Pons (tissue), 1 donor: ENCODE measurements at regions not wholly inside any gene's neighbourhood (a gene's known extent, or its start where the extent isn't known, plus 50 kb on each side); places are given as distances from the start of the nearest gene placed in this dataset.
A peak's percentile ranks its signal among the peaks of the same experiment; 100 is the strongest.

Source experiments
- DNase-seq: peaks from one replicate; pipeline ENCODE4 v3.0.0-alpha.2; 2016; ENCODE audit warnings: low spot score

GRCh38 chr16:66265556-66266141, 100.8 kb upstream of the CDH5 start:
- DNase-seq = no peak

DNA sequence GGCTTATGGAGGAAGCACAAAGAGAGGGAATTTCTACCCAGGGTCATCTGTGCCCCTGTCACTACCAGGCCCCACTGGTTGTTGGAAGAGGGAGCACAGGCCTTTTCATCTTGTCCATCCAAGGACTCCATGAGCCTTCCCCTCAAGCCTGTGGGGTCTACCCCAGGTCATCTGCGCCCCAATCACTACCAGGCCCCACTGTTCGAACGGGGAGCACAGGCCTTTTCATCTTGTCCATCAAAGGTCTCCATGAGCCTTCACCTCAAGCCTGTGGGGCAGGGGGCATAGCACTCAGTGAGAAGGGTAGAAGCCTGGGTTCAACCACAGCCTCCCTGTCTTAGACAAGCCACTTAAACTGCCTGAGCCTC, 101.5 kb upstream of the CDH5 start:
- no peak for DNase-seq

DNA sequence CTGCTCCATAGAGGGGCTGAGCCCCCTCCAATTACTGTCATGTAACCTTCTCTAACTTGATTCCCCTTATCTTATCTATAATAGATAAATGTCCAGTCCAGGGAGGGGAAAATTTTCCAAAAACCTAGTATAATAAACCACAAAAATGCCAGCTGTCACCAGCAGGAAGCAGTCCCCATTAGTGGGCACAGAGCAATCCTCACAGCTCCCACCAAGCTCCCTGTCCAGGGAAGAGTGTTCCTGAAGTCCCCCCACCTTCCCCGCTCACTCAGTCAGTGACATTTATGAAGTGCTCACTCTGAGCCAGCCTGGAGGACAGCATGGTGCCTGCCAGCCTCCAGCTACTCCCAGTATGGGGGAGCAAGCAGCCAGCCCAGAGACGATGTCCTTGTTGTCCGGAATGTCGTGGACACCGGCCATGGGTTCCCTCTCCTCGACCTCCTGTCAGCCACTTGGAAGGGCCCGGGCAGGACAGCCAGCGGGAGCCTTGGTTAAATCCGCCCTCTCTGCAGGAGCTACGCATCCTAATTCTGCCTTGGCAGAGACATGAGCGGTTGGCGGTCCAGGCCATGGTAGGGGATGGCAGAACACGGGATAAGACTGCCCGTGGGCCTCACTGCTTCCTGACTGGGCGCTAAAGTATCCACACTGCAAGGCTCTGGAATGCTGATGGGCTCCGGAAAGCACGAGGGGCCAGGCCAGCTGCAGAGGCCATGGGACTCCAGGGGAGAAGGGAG, 102.0 kb upstream of the CDH5 start:
- peak; percentile 8 for DNase-seq

GRCh38 chr16:66263973-66264310, 102.5 kb upstream of the CDH5 start:
- DNase-seq = no peak

GRCh38 chr16:66263168-66263972, 103.1 kb upstream of the CDH5 start:
- no peak for DNase-seq

GRCh38 chr16:66262253-66263167, 104.0 kb upstream of the CDH5 start:
- no peak for DNase-seq

DNA sequence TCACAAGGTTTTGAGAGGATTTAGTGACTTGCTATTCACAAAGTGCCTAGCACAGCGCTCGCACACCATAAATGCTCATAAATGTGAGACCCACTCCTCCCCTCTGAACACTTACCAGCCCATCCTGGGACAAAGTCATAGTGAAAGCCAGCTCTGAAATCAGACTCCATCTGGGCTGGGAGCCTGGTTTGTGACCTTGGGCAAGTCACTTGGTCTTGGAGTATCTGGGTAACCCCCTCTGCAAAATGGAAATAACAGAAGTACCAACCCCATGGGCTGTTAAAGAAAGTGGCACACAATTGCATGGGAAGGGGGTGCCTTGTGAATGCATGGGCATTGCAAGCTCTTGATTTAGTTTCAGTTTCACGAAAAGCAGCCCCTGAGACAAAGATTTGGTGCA, 104.7 kb upstream of the CDH5 start:
- no peak for DNase-seq

DNA sequence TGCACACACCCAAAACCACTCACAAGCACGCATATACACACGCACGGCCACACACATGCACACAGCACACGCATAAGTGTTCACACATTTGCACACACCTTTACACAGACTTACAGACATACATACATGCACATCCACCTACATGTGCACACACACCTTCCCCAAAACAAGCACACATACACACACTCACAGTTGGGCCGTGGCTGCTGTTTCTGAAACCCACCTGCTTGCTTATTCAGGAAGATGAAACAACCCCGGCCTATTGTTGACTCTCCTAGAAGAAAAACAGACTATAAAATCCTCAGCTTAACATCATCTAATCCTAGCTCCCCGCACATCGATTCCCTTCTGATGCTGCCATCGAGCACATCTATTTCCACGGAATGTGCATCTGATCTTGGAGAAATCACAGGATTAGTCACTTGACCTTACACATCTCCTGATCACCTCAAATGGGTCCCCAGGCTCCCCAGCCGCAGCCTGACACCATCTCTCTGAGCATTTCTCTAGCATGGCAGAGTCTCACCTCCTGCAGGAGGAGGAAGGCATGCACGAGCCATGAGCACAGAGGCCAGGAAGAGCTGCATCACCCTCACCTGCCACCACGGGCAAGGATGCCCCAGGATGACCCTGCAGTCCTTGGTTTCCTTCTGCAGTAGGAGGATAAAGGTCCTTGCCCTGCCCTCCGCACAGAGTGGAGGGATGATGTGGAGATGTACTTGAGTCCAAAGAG, 105.8 kb upstream of the CDH5 start:
- no peak for DNase-seq

- no peak for DNase-seq
Observed at GRCh38 chr16:66258916-66259845, 107.3 kb upstream of the CDH5 start.

DNA sequence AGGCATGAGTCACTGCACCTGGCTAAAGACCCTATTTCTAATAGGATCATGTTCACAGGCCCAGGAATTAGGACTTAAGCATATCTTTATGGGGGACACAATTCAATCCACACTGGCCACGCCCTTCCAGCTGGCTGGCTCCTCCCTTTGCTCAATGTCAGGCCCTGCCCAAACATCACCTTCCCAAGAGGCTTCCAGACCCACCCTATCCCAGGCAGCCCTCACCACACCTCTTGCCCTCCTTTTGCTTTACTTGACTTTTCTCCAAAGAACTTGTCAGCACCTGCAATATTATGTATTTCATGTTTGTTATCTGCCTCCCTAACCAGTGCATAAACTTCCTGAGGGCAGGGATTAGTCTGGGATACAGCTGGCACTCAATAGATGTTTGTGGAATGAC, 109.6 kb upstream of the CDH5 start:
- DNase-seq = no peak

- DNase-seq = no peak
Observed at GRCh38 chr16:66255647-66256046, 110.8 kb upstream of the CDH5 start.

DNA sequence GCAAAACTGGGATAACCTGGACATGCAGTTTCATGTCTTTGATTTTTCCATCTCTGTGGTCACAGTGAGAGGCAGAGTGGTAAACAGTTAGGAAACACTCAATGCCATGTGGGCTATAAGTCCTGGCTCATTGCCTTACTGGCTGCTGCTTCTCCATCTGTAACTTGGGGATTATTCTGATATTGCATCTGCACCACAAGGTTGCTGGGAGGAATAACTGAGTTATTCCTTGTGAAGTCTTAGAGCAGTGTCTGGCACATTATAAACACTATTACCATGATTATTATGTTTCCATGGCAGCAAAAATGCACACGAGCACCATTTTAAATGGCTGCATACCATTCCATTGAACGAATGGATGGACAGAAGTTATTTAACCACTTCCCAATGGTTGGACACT, 111.7 kb upstream of the CDH5 start:
- DNase-seq = no peak

GRCh38 chr16:66254106-66254505, 112.4 kb upstream of the CDH5 start:
- no peak for DNase-seq

DNA sequence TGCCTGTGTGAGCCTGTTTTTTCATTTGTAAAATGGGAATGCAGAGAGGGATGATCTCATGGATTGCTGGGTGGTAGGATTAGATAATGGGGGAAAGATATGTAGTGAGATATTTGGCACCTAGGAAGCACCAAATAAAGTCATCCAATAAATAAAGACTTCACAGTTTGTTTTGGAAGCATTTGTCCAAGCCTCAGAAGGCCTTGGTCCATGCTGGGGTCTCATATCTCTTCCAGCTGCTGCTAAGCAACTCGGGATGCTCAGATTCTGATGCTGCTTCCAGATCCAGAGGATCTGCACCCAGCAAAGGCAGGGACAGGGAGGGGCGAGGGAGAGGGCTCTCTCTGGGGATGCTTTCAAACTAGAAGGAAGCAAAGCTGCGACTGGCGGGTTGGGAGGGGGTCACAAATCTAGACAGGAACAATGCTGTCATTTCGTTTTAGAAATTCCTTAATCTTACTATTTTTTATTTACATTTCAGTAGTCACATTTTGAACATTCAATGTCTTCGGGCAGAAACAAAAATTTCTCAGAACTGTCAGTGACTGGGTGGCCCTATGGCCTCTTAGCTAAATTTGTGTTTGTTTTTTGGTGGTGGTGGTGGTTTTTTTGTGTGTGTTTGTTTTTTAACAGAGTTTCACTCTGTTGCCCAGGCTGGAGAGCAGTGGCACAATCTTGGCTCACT, 114.9 kb upstream of the CDH5 start:
- DNase-seq = no peak

- DNase-seq = peak; percentile 93
Observed at GRCh38 chr16:66250686-66251431, 115.6 kb upstream of the CDH5 start.

- DNase-seq = no peak
Observed at GRCh38 chr16:66247516-66248481, 118.7 kb upstream of the CDH5 start.

GRCh38 chr16:66245868-66246267, 120.6 kb upstream of the CDH5 start:
- no peak for DNase-seq

GRCh38 chr16:66245072-66245471, 121.4 kb upstream of the CDH5 start:
- DNase-seq = no peak
